ENCODE measurements at regions not wholly inside any gene's neighbourhood (a gene's known extent, or its start where the extent isn't known, plus 50 kb on each side); places are given as distances from the start of the nearest gene placed in this dataset.

- ChIA-PET RAD21 (ENCODE audit: low non-redundant PET in 1 of 2, low total read pairs in 2 of 2, uncharacterized antibody in 2 of 2, unreplicated experiment in 2 of 2) (no interaction called here), POLR2A (no interaction called here), CTCF (no interaction called here)
- Histone ChIP-seq H3K9me3 (ENCODE audit: control insufficient read depth in 1 of 2, insufficient read depth in 1 of 2, low read depth in 1 of 2, low read length in 2 of 2) (no peaks in the 10 kb centered on the region), H2AFZ (ENCODE audit: low read depth, low read length, poor library complexity, severe bottlenecking) (no peak overlapping the region), H3K4me3 (replicated peaks in 1 of 2; ENCODE audit: low read depth in 1 of 2, low read length in 2 of 2) (no peak overlapping the region), H3K36me3 (ENCODE audit: control insufficient read depth in 1 of 2, insufficient read depth in 2 of 2, low read length in 2 of 2) (no peaks in the 10 kb centered on the region), H3K4me2 (ENCODE audit: low read length) (no peak overlapping the region), H3K9me2 (ENCODE audit: insufficient read depth) (no peaks in the 10 kb centered on the region), H3K9ac (ENCODE audit: low read length) (no peak overlapping the region), H3K79me2 (ENCODE audit: insufficient read depth, low read length) (no peaks in the 10 kb centered on the region), H3K4me1 (ENCODE audit: control insufficient read depth in 1 of 2, insufficient read depth in 2 of 2, low read length in 2 of 2) (no peaks in the 10 kb centered on the region), H3K27me3 (ENCODE audit: insufficient read depth, low read length) (no peaks in the 10 kb centered on the region), H3K27ac (ENCODE audit: low read depth, low read length) (no peak overlapping the region), H4K20me1 (ENCODE audit: insufficient read depth) (no peaks in the 10 kb centered on the region)
- TF ChIP-seq JUND (IDR thresholded peaks at IDR 0.05) (no peak), YY1 (IDR thresholded peaks at IDR 0.05; ENCODE audit: extremely low read depth, insufficient replicate concordance, low read depth, low read length) (no peak), ZFX (IDR thresholded peaks at IDR 0.05) (no peak), SP1 (IDR thresholded peaks at IDR 0.05; ENCODE audit: low read depth) (no peak), POLR2A (IDR thresholded peaks at IDR 0.05; ENCODE audit: borderline replicate concordance, extremely low read depth, insufficient read depth, insufficient read length) (no peak), REST (IDR thresholded peaks at IDR 0.05; ENCODE audit: low read depth) (no peak), EGR1 (IDR thresholded peaks at IDR 0.05; ENCODE audit: low read depth) (no peak), CEBPB (IDR thresholded peaks at IDR 0.05; ENCODE audit: low read depth) (no peak), POLR2AphosphoS5 (IDR thresholded peaks at IDR 0.05; ENCODE audit: low read depth, low read length) (no peak), SIN3A (IDR thresholded peaks at IDR 0.05; ENCODE audit: low read depth) (no peak), ATF3 (IDR thresholded peaks at IDR 0.05) (no peak), CTCF (IDR thresholded peaks at IDR 0.05 in 2 of 3, conservative IDR thresholded peaks at IDR 0.05 in 1 of 3; ENCODE audit: borderline replicate concordance in 1 of 3, insufficient read depth in 1 of 3, low read depth in 2 of 3, low read length in 2 of 3) (no peak), EZH2 (IDR thresholded peaks at IDR 0.05) (no peak), ZBTB33 (IDR thresholded peaks at IDR 0.05; ENCODE audit: extremely low read depth, insufficient replicate concordance, low read length) (no peak), ZNF274 (IDR thresholded peaks at IDR 0.05; ENCODE audit: low read depth, low read length) (no peak), MAX (IDR thresholded peaks at IDR 0.05) (no peak), FOSL1 (IDR thresholded peaks at IDR 0.05; ENCODE audit: low read depth) (no peak), EZH2phosphoT487 (IDR thresholded peaks at IDR 0.05; ENCODE audit: borderline replicate concordance) (no peak), SRF (IDR thresholded peaks at IDR 0.05; ENCODE audit: low read depth) (no peak)
- intact Hi-C loops (cut with micrococcal nuclease) = no loop called here
- DNase-seq (ENCODE audit: low read depth, low spot score) (no peak), ATAC-seq (no peak)
- BruUV-seq (replicated peaks) = no TSS peak
Measured at GRCh38 chr13:79847882-79848592, 367.1 kb downstream of the NDFIP2 start.
